Islet of Langerhans (tissue), 1 donor: ENCODE measurements at regions not wholly inside any gene's neighbourhood (a gene's known extent, or its start where the extent isn't known, plus 50 kb on each side); places are given as distances from the start of the nearest gene placed in this dataset.
"Not testable (repeated sequence)": the region's sequence is repeated elsewhere in the genome, so short reads cannot be mapped to it uniquely, and the experiment has no call there.

Experiments used
- FAIRE-seq: peaks from one replicate; lab custom pipeline; 2011; peaks lifted over from hg19 to GRCh38; lab: Jason Lieb, UNC

GRCh38 chr2:175872721-175873120 lies 129.3 kb downstream of the LNPK start:
- FAIRE-seq, result no peak

- no peak for FAIRE-seq
These were observed 130.1 kb downstream of the LNPK start for GRCh38 chr2:175872005-175872348.

- FAIRE-seq, result no peak
These were observed 130.6 kb downstream of the LNPK start for GRCh38 chr2:175871331-175872004.

GRCh38 chr2:175865716-175866115 lies 136.4 kb downstream of the LNPK start:
- no peak for FAIRE-seq

- no peak for FAIRE-seq
These were observed 137.8 kb downstream of the LNPK start for GRCh38 chr2:175864137-175864850.

- FAIRE-seq, result no peak
These were observed 140.1 kb downstream of the LNPK start for GRCh38 chr2:175861958-175862357.

- no peak for FAIRE-seq
These were observed 146.1 kb downstream of the LNPK start for GRCh38 chr2:175855794-175856453.

GRCh38 chr2:175855236-175855635 lies 146.8 kb downstream of the LNPK start:
- FAIRE-seq, result no peak

- FAIRE-seq, result no peak
These were observed 147.4 kb downstream of the LNPK start for GRCh38 chr2:175854665-175855064.

- peak; percentile 95 for FAIRE-seq
These were observed 147.9 kb downstream of the LNPK start for GRCh38 chr2:175854129-175854528.

- FAIRE-seq, result no peak
These were observed 148.5 kb downstream of the LNPK start for GRCh38 chr2:175853616-175853890.

- no peak for FAIRE-seq
These were observed 149.0 kb downstream of the LNPK start for GRCh38 chr2:175852879-175853615.

- no peak for FAIRE-seq
These were observed 154.9 kb downstream of the LNPK start for GRCh38 chr2:175847128-175847527.

- no peak for FAIRE-seq
These were observed 157.9 kb downstream of the LNPK start for GRCh38 chr2:175844169-175844568.

GRCh38 chr2:175843625-175844024 lies 158.4 kb downstream of the LNPK start:
- FAIRE-seq, result no peak

GRCh38 chr2:175842996-175843395 lies 159.1 kb downstream of the LNPK start:
- no peak for FAIRE-seq

- not testable (repeated sequence) for FAIRE-seq
These were observed 161.3 kb downstream of the LNPK start for GRCh38 chr2:175840765-175841164.

GRCh38 chr2:175840256-175840655 lies 161.8 kb downstream of the LNPK start:
- no peak for FAIRE-seq

- no peak for FAIRE-seq
These were observed 163.1 kb downstream of the LNPK start for GRCh38 chr2:175838979-175839378.

GRCh38 chr2:175837046-175837445 lies 165.0 kb downstream of the LNPK start:
- FAIRE-seq, result no peak

GRCh38 chr2:175836361-175836760 lies 165.7 kb downstream of the LNPK start:
- FAIRE-seq, result no peak

- no peak for FAIRE-seq
These were observed 167.6 kb downstream of the LNPK start for GRCh38 chr2:175834477-175834876.

- FAIRE-seq, result no peak
These were observed 169.2 kb downstream of the LNPK start for GRCh38 chr2:175832866-175833265.
